KMS-11 (cell line): ENCODE measurements at regions not wholly inside any gene's neighbourhood (a gene's known extent, or its start where the extent isn't known, plus 50 kb on each side); places are given as distances from the start of the nearest gene placed in this dataset.

Experiments used
- H2AFZ ChIP-seq: fragments of 200-600 bp; sonication (generic); 2 replicates; pipeline ENCODE4 v1.6.1; 2016; ENCODE audit warnings: antibody characterized with exemption, mixed run types, low read depth
- H3K27ac ChIP-seq: fragments of 200-600 bp; sonication (generic); 2 replicates; pipeline ENCODE4 v1.6.1; 2016; ENCODE audit warnings: mild to moderate bottlenecking, mixed run types
- H3K27me3 ChIP-seq: fragments of 200-600 bp; sonication (generic); 2 replicates; pipeline ENCODE4 v1.6.1; 2017; ENCODE audit warnings: mild to moderate bottlenecking, low read depth, mixed run types, moderate library complexity; ENCODE audit not compliant: insufficient read depth
- H3K36me3 ChIP-seq: fragments of 200-600 bp; sonication (generic); 2 replicates; pipeline ENCODE4 v1.6.1; 2017; ENCODE audit warnings: mild to moderate bottlenecking, mixed run types; ENCODE audit not compliant: insufficient read depth
- H3K4me1 ChIP-seq: fragments of 200-600 bp; sonication (generic); 2 replicates; pipeline ENCODE4 v1.6.1; 2016; ENCODE audit warnings: mild to moderate bottlenecking, low read depth, mixed run types; ENCODE audit not compliant: poor library complexity, severe bottlenecking
- H3K4me2 ChIP-seq: fragments of 200-600 bp; sonication (generic); 2 replicates; pipeline ENCODE4 v1.7.0; 2016; ENCODE audit warnings: mild to moderate bottlenecking, mixed run types
- H3K4me3 ChIP-seq: fragments of 200-600 bp; sonication (generic); IDR thresholded peaks from 2 replicates; pipeline ENCODE4 v1.6.1; 2017; ENCODE audit warnings: low read depth, low read length, mixed read lengths; ENCODE audit not compliant: insufficient read depth
- H3K79me2 ChIP-seq: fragments of 200-600 bp; sonication (generic); 2 replicates; pipeline ENCODE4 v1.6.1; 2016; ENCODE audit warnings: low read depth, mixed run types; ENCODE audit not compliant: insufficient read depth
- H3K9ac ChIP-seq: fragments of 200-600 bp; sonication (generic); 2 replicates; pipeline ENCODE4 v1.6.1; 2016; ENCODE audit warnings: mild to moderate bottlenecking, mixed run types
- H4K20me1 ChIP-seq: fragments of 200-600 bp; sonication (generic); 2 replicates; pipeline ENCODE4 v1.6.1; 2016; ENCODE audit warnings: mild to moderate bottlenecking, mixed run types; ENCODE audit not compliant: insufficient read depth
- TF ChIP-seq, protein P1 (sequence below): fragments of 200-600 bp; sonication (generic); conservative IDR thresholded peaks from 2 replicates; pipeline ENCODE4 v1.6.1; 2017; ENCODE audit warnings: low read depth, mild to moderate bottlenecking, antibody characterized with exemption, low read length, moderate library complexity, mixed read lengths

GRCh38 chr2:126300348-126300747 is 355.6 kb upstream of the GYPC start:
- no peaks in the 10 kb centered on the region for H3K79me2 ChIP-seq
- TF ChIP-seq, protein P1, sequence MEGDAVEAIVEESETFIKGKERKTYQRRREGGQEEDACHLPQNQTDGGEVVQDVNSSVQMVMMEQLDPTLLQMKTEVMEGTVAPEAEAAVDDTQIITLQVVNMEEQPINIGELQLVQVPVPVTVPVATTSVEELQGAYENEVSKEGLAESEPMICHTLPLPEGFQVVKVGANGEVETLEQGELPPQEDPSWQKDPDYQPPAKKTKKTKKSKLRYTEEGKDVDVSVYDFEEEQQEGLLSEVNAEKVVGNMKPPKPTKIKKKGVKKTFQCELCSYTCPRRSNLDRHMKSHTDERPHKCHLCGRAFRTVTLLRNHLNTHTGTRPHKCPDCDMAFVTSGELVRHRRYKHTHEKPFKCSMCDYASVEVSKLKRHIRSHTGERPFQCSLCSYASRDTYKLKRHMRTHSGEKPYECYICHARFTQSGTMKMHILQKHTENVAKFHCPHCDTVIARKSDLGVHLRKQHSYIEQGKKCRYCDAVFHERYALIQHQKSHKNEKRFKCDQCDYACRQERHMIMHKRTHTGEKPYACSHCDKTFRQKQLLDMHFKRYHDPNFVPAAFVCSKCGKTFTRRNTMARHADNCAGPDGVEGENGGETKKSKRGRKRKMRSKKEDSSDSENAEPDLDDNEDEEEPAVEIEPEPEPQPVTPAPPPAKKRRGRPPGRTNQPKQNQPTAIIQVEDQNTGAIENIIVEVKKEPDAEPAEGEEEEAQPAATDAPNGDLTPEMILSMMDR: no peak

DNA sequence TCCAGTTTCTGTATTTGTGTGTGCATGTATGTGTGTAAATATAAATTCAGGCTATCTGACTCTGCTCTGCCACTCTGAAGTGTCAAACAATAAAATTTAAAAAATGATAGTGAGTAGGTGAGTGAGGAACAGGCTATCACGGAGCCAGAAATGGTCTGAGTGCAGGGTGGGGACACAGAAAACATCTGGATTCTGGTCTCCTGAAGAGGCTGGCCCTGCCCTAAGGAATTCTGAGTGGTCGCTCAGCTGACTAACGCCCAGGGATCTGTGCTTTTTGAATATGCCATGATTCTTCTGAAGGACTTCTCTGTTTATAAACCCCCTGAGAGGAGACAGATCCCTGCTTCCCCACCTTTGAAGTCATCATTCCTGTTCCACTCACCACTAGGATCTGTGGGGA is 353.9 kb upstream of the GYPC start:
- no peak overlapping the region for H3K9ac ChIP-seq
- H3K4me1 ChIP-seq: no peaks in the 10 kb centered on the region
- no peak overlapping the region for H3K4me2 ChIP-seq
- TF ChIP-seq, protein P1: no peak
- H3K27ac ChIP-seq: no peak overlapping the region
- H4K20me1 ChIP-seq: no peaks in the 10 kb centered on the region
- H3K79me2 ChIP-seq: no peaks in the 10 kb centered on the region
- H3K36me3 ChIP-seq: no peaks in the 10 kb centered on the region
- no peaks in the 10 kb centered on the region for H3K27me3 ChIP-seq
- H3K4me3 ChIP-seq: no peak overlapping the region
- H2AFZ ChIP-seq: no peak overlapping the region

More at GRCh38 chr2:126300348-126300747, 355.6 kb upstream of the GYPC start:
- Histone ChIP-seq H3K27me3 (no peaks in the 10 kb centered on the region), H2AFZ (no peak overlapping the region), H4K20me1 (no peaks in the 10 kb centered on the region), H3K4me1 (no peaks in the 10 kb centered on the region), H3K9ac (no peak overlapping the region), H3K36me3 (no peaks in the 10 kb centered on the region), H3K27ac (no peak overlapping the region), H3K4me2 (no peak overlapping the region), H3K4me3 (no peak overlapping the region)

DNA sequence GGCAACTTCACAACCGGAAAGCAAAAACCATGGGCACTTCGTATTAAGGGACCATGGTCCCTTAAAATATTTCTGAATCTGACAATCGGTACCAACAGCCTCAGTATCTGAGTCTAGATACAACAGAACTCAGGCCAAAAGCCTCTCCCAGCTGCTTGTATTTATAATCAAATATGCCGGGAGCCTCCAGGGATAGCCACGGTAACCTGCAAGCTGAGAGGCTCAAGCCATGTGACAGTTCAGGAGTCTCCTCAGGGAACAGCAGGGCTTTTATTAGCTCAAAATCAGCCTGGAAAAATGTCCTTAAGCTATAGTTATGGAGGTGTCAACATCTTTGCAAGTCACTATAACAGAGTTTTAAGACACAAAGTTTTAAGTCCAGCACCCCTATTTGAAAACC is 352.8 kb upstream of the GYPC start:
- Histone ChIP-seq H3K27me3 (no peaks in the 10 kb centered on the region), H3K4me1 (no peaks in the 10 kb centered on the region), H4K20me1 (no peaks in the 10 kb centered on the region), H2AFZ (no peak overlapping the region), H3K4me3 (no peak overlapping the region), H3K36me3 (no peaks in the 10 kb centered on the region), H3K4me2 (no peak overlapping the region), H3K27ac (no peak overlapping the region), H3K9ac (no peak overlapping the region), H3K79me2 (no peaks in the 10 kb centered on the region)
- TF ChIP-seq, protein P1: no peak

DNA sequence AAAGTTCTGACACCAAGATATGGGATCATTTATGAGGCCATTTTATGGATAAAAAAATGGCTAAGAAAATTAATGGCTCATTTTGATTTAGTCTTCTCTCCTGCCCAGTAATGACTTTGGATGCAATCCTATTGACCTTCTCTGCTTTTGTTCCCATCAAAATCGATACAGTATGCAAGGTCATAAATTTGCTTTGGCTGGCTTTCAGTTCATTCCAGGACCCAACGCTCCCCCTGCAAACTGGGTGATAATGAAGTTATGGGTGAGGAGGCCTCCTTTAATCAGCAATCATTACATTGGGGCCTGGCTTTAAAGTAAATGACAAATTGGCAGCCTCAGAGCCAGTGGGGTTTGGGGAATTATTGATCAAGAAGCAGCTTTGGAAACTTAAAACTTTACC is 351.8 kb upstream of the GYPC start:
- H3K79me2 ChIP-seq: no peaks in the 10 kb centered on the region
- no peaks in the 10 kb centered on the region for H3K27me3 ChIP-seq
- no peak overlapping the region for H3K4me2 ChIP-seq
- H3K27ac ChIP-seq: no peak overlapping the region
- no peaks in the 10 kb centered on the region for H3K4me1 ChIP-seq
- no peaks in the 10 kb centered on the region for H4K20me1 ChIP-seq
- no peak overlapping the region for H2AFZ ChIP-seq
- TF ChIP-seq, protein P1: no peak
- no peak overlapping the region for H3K9ac ChIP-seq
- H3K36me3 ChIP-seq: no peaks in the 10 kb centered on the region
- no peak overlapping the region for H3K4me3 ChIP-seq
